Peyer's patch (tissue), 4 donors: ENCODE measurements at regions not wholly inside any gene's neighbourhood (a gene's known extent, or its start where the extent isn't known, plus 50 kb on each side); places are given as distances from the start of the nearest gene placed in this dataset.

Source experiments
- DNase-seq, 3 donors: peaks; one replicate each; pipeline ENCODE4 v3.0.0-alpha.2; 2017 to 2019
- H3K27ac ChIP-seq, 4 donors: fragments of 200-600 bp; sonication (generic); one replicate each; pipeline ENCODE4 v1.5.1; 2016 to 2019
- H3K27me3 ChIP-seq, 2 donors: fragments of 200-600 bp; sonication (generic); one replicate each; pipeline ENCODE4 v1.5.1; 2019
- H3K36me3 ChIP-seq, 3 donors: fragments of 200-600 bp; sonication (generic); one replicate each; pipeline ENCODE4 v1.5.1; 2016 to 2019
- H3K4me1 ChIP-seq, 4 donors: fragments of 200-600 bp; sonication (generic); one replicate each; pipeline ENCODE4 v1.5.1; 2016 to 2019
- H3K4me3 ChIP-seq, 4 donors: fragments of 200-600 bp; sonication (generic); 1 replicate in 3 of 4; 2 replicates in 1 of 4; pipeline ENCODE4 v1.5.1; 2016 to 2019; ENCODE audit warnings: mild to moderate bottlenecking in 1 of 4
- H3K9me3 ChIP-seq, 4 donors: fragments of 200-600 bp; sonication (generic); one replicate each; pipeline ENCODE4 v1.5.1; 2016 to 2019; ENCODE audit warnings: mild to moderate bottlenecking in 1 of 4
- POLR2A ChIP-seq, 2 donors: fragments of 450-650 bp; IDR thresholded peaks; one replicate each; pipeline ENCODE4 v1.5.1; 2017; ENCODE audit warnings: antibody characterized with exemption in 2 of 2, mild to moderate bottlenecking in 2 of 2, moderate library complexity in 2 of 2
- TF ChIP-seq, protein P1 (sequence below), 6 experiments: fragments of 450-650 bp in 4 of 6; fragments of 200-600 bp in 2 of 6; sonication (generic) in 1 of 6; IDR thresholded peaks; one replicate each; pipeline ENCODE4 v1.5.1; 2017 to 2019; ENCODE audit warnings: antibody characterized with exemption in 6 of 6, mild to moderate bottlenecking in 3 of 6, moderate library complexity in 1 of 6

DNA sequence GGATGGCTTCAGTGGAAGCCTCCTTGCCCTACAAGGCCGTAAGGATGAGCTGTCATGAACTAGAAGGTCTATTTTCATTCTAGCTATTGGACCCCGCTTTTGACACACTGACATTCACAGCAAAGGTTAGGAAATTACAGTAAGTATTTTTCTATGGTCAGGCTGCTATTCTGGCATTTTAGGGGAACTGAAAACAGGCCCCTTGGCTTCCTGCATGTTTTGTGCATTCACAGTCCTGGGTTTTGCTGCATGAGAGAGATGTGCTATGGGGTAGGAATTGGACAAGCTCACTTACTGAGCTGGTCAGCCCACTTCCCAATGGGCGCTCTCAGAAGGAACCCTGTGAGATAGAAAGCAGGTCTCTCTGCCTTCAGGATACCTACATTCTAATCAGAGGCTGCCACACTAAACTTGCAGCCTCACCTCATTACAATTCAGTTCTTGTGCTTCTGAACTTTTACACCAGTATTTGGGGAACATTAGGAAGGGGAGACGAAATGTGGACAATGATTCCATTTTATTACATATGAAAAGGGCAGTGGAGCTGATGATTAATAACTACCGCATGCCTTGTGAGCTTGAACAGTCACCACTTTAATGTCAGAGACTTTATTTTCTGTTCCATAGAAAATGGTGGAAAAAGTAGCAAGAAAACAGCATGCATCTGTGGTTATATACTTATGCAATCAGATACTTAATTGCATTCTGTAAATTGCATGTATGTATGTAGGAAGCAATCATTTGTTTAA is 86.6 kb upstream of the TAB2 start:
- H3K36me3 ChIP-seq: no peaks in the 10 kb centered on the region
- no peak for TF ChIP-seq POLR2A (IDR thresholded peaks at IDR 0.05)
- peak overlapping the region in 1 of 4 donors; percentile 13 for H3K27ac ChIP-seq
- no peak for DNase-seq
- no peak overlapping the region for H3K4me3 ChIP-seq
- H3K4me1 ChIP-seq: peaks cover 0 to 8% (median 0%) of the 10 kb centered on the region in 4 donors
- H3K27me3 ChIP-seq: no peaks in the 10 kb centered on the region
- no peaks in the 10 kb centered on the region for H3K9me3 ChIP-seq

DNA sequence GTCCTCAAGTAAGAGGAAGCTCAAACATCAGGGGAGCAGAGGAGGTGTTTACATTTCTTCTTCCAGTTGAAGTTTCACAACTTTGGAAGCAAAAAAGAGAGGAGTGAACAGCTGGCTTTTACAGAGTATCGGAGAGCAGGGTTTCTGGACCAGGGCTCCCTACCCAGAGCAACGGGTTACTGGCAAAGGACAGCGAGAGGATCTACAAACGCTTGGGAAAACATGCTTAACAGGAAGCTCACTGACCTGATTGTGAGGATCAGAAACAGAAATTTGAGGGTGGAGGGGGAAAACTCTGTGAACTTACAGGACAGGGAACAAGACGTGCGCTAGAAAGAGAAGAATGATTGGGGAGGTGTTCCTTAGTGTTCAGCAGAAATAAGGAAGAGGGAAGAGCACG is 85.7 kb upstream of the TAB2 start:
- no peak overlapping the region for H3K4me3 ChIP-seq
- TF ChIP-seq, protein P1, sequence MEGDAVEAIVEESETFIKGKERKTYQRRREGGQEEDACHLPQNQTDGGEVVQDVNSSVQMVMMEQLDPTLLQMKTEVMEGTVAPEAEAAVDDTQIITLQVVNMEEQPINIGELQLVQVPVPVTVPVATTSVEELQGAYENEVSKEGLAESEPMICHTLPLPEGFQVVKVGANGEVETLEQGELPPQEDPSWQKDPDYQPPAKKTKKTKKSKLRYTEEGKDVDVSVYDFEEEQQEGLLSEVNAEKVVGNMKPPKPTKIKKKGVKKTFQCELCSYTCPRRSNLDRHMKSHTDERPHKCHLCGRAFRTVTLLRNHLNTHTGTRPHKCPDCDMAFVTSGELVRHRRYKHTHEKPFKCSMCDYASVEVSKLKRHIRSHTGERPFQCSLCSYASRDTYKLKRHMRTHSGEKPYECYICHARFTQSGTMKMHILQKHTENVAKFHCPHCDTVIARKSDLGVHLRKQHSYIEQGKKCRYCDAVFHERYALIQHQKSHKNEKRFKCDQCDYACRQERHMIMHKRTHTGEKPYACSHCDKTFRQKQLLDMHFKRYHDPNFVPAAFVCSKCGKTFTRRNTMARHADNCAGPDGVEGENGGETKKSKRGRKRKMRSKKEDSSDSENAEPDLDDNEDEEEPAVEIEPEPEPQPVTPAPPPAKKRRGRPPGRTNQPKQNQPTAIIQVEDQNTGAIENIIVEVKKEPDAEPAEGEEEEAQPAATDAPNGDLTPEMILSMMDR (IDR thresholded peaks at IDR 0.05): no peak
- no peak for TF ChIP-seq POLR2A (IDR thresholded peaks at IDR 0.05)
- peaks cover 0 to 8% (median 0%) of the 10 kb centered on the region in 4 donors for H3K4me1 ChIP-seq
- H3K27me3 ChIP-seq: no peaks in the 10 kb centered on the region
- H3K9me3 ChIP-seq: no peaks in the 10 kb centered on the region
- no peaks in the 10 kb centered on the region for H3K36me3 ChIP-seq
- peak overlapping the region in 1 of 4 donors; percentile 27 for H3K27ac ChIP-seq
- DNase-seq: no peak

DNA sequence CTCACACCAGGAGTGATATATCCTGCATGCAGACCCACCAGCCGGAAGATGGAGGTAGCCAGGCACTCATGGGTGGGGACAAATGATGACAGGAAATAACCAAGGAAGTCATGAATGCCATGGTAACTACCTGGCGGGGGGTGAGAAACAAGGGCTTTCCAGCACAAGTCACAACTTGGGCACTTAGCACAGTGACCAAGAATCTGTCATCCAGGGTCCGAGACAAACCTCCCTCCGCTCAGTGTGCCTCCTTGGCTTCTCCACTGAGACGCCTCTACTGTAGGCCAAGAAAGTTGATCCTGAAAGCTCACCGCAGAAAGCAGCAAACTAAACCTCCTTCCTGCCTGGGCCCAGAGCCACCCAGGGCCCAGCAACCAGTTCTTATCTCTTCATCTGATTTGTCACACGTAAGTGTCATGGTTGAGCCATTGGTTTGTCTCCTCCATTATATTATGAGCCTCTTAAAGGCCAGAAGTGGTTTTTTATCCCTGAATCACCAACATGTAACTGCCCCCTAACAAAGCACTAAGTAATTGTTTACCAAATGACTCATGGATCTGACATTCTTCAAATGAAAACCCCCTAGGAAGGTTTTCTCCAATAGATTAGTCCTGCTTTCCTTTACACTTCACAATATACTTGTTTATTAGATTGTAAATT is 84.3 kb upstream of the TAB2 start:
- Histone ChIP-seq H3K4me3 (no peak overlapping the region), H3K36me3 (no peaks in the 10 kb centered on the region), H3K4me1 (peaks cover 0 to 8% (median 0%) of the 10 kb centered on the region in 4 donors), H3K27ac (peak overlapping the region in 1 of 4 donors; percentile 28), H3K9me3 (no peaks in the 10 kb centered on the region), H3K27me3 (no peaks in the 10 kb centered on the region)
- DNase-seq: no peak
- TF ChIP-seq, protein P1 (IDR thresholded peaks at IDR 0.05): no peak
- TF ChIP-seq POLR2A (IDR thresholded peaks at IDR 0.05): no peak

GRCh38 chr6:149234051-149234962 is 83.2 kb upstream of the TAB2 start:
- H3K27ac ChIP-seq: peak overlapping the region in 1 of 4 donors; percentile 28
- peaks cover 0 to 8% (median 0%) of the 10 kb centered on the region in 4 donors for H3K4me1 ChIP-seq
- no peaks in the 10 kb centered on the region for H3K36me3 ChIP-seq
- H3K27me3 ChIP-seq: no peaks in the 10 kb centered on the region
- no peaks in the 10 kb centered on the region for H3K9me3 ChIP-seq
- TF ChIP-seq, protein P1 (IDR thresholded peaks at IDR 0.05): no peak
- no peak for DNase-seq
- H3K4me3 ChIP-seq: no peak overlapping the region

DNA sequence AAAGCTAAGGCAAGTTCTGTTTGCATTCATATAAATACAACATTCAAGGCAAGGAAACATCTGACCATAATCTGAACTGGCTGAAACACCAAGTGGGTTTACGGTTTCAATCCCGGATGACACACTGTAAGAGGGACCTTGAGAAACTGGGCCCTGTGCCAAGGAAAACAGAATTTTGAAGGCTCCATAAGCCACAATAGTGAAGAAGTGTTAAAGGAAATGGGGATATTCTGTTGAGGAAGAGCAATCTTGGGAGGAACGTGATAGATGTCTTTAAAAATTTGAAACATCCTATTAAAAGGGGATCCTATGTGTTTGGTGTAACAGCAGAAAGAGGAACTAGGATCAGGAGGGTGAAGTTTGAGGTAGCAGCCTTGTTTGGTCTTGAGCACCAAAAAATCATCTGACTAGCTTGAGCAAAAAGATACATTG is 82.4 kb upstream of the TAB2 start:
- Histone ChIP-seq H3K27ac (peak overlapping the region in 2 of 4 donors; percentile 14 to 39), H3K9me3 (no peaks in the 10 kb centered on the region), H3K4me1 (peaks cover 0 to 8% (median 0%) of the 10 kb centered on the region in 4 donors), H3K36me3 (no peaks in the 10 kb centered on the region), H3K4me3 (no peak overlapping the region), H3K27me3 (no peaks in the 10 kb centered on the region)
- DNase-seq: no peak
- TF ChIP-seq, protein P1 (IDR thresholded peaks at IDR 0.05): no peak
- no peak for TF ChIP-seq POLR2A (IDR thresholded peaks at IDR 0.05)
